ENCODE measurements at regions not wholly inside any gene's neighbourhood (a gene's known extent, or its start where the extent isn't known, plus 50 kb on each side); places are given as distances from the start of the nearest gene placed in this dataset.

DNA sequence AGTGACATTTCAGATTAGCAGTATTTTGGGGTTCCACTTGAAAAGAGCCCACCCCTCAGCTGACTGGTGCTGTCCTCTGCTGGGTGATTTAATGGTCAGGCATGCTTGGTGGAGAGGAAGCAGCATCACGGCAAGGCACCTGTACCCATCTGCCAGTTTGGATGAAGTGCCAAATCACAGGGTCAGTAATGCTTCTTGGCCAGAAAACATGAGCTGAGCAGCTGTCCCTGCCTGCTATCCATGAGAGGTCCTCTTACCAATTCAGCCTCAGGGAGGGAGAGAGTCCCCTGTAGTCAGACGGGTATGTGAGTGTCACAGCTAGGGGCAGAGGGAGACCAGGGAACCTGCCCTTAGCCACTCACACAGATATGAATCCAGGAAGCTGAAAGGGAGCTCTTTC is 137.9 kb downstream of the SEC61B start:
- H3K23ac ChIP-seq (ENCODE audit: insufficient read length, low read depth, low read length) = no peak overlapping the region
- H2BK5ac ChIP-seq (ENCODE audit: insufficient read length, low read length) = no peak overlapping the region
- DNase-seq = no peak
- no peak overlapping the region for H3K27ac ChIP-seq (ENCODE audit: insufficient read length, low read depth, low read length)
- no peaks in the 10 kb centered on the region for H3K9me3 Mint-ChIP-seq
- no peak overlapping the region for H2BK15ac ChIP-seq (ENCODE audit: low read depth, low read length)
- peaks cover 17% of the 10 kb centered on the region for H3K27me3 Mint-ChIP-seq (ENCODE audit: low read depth)
- no peak overlapping the region for H2AK5ac ChIP-seq (ENCODE audit: insufficient read length, low read length)
- no peaks in the 10 kb centered on the region for H4K20me1 ChIP-seq (ENCODE audit: control insufficient read depth, insufficient read depth, insufficient read length)
- no peaks in the 10 kb centered on the region for H3K27me3 ChIP-seq (ENCODE audit: insufficient read depth, low read length)
- WGBS (ENCODE audit: extremely low coverage, insufficient read length, low lambda C conversion rate) = no CpG with 5 or more reads among the region's 2 CpGs
- H3K4ac ChIP-seq (ENCODE audit: low read depth, low read length) = no peak overlapping the region
- no peak for TF ChIP-seq CTCF (conservative IDR thresholded peaks at IDR 0.05)
- H2BK120ac ChIP-seq (ENCODE audit: low read depth, low read length, poor library complexity, severe bottlenecking) = no peak overlapping the region
- H3K79me2 ChIP-seq (ENCODE audit: insufficient read depth, low read length) = no peaks in the 10 kb centered on the region
- H3K4me3 Mint-ChIP-seq = no peak overlapping the region
- H3K18ac ChIP-seq (ENCODE audit: insufficient read length, low read depth, low read length) = no peak overlapping the region
- no peaks in the 10 kb centered on the region for H3K79me1 ChIP-seq (ENCODE audit: insufficient read depth, low read depth, low read length, poor library complexity, severe bottlenecking)
- H3K27ac Mint-ChIP-seq = peak overlapping the region in 1 of 3 experiments; percentile 23; a peak in 1 of 7 replicates
- no peak overlapping the region for H3K9ac ChIP-seq (ENCODE audit: extremely low read depth, insufficient read length, low read length)
- H3K4me2 ChIP-seq (ENCODE audit: insufficient read depth, insufficient read length, low read length) = no peak overlapping the region
- H4K8ac ChIP-seq (replicated peaks; ENCODE audit: insufficient read length, low read depth, low read length) = no peak overlapping the region
- no peaks in the 10 kb centered on the region for H3K4me1 ChIP-seq (ENCODE audit: insufficient read depth, low read length)
- peaks cover 11 to 17% of the 10 kb centered on the region in 2 experiments for H3K4me1 Mint-ChIP-seq
- H3K9me3 ChIP-seq (ENCODE audit: control insufficient read depth, low read depth, low read length) = no peaks in the 10 kb centered on the region
- no peak overlapping the region for H4K5ac ChIP-seq (ENCODE audit: insufficient read length, low read depth, low read length)
- no peak overlapping the region for H2BK20ac ChIP-seq (ENCODE audit: low read depth, low read length, poor library complexity, severe bottlenecking)
- H3T11ph ChIP-seq (ENCODE audit: low read length) = no peak overlapping the region
- no peak overlapping the region for H2BK12ac ChIP-seq (ENCODE audit: insufficient read length, low read depth, low read length)
- no peaks in the 10 kb centered on the region for H3K36me3 Mint-ChIP-seq (ENCODE audit: insufficient read depth in 1 of 3, low read depth in 3 of 3)
- H2AFZ ChIP-seq (ENCODE audit: low read length) = no peak overlapping the region
- no peak overlapping the region for H3K14ac ChIP-seq (ENCODE audit: insufficient read depth, low read length)
- no peak overlapping the region for H3K56ac ChIP-seq (ENCODE audit: insufficient read length, low read depth, low read length)
- H4K91ac ChIP-seq (ENCODE audit: insufficient read length, low read depth, low read length) = no peak overlapping the region
- no peaks in the 10 kb centered on the region for H3K23me2 ChIP-seq (ENCODE audit: insufficient read length, low read depth, low read length, poor library complexity, severe bottlenecking)
